ENCODE measurements at regions not wholly inside any gene's neighbourhood (a gene's known extent, or its start where the extent isn't known, plus 50 kb on each side); places are given as distances from the start of the nearest gene placed in this dataset.

DNA sequence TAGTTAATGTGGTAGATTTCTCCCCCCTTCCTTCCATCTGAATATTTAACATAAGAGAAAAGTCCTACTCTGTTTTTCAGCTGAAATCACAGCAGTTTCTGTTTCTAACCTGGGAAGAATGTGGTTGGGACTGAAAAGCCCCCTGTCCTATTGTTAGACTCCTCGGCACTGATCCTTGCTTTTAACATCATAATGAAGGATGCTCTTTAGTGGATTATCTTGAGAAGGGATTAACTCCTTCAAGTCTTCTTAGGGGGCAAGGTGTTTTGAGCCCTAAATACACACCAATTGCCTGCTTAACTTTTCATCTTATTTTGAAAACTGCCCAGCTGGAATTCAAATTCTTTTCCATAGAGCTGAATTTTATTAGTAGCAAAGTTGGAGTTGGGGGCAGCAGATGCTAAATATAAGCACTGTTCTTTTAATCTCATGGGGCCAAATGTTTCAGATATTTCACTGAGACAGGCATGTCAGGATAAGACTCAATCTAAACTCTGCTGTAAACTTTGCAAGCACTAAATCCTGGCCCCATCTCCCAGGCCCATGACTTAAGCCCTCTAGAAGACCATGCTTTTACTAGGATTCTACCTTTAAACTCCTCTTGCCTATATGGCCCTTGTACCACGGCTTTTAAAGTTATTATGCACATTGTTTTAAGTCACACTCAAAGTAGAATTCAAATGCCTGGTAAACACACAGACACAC, 243.2 kb upstream of the NR2F2 start:
- no peak for DNase-seq

GRCh38 chr15:96088650-96089049, 241.8 kb upstream of the NR2F2 start:
- DNase-seq = no peak

- no peak for DNase-seq
Observed at GRCh38 chr15:96089405-96090058, 241.0 kb upstream of the NR2F2 start.

- DNase-seq = no peak
Observed at GRCh38 chr15:96092186-96092585, 238.3 kb upstream of the NR2F2 start.

GRCh38 chr15:96093063-96093462, 237.4 kb upstream of the NR2F2 start:
- DNase-seq = no peak

DNA sequence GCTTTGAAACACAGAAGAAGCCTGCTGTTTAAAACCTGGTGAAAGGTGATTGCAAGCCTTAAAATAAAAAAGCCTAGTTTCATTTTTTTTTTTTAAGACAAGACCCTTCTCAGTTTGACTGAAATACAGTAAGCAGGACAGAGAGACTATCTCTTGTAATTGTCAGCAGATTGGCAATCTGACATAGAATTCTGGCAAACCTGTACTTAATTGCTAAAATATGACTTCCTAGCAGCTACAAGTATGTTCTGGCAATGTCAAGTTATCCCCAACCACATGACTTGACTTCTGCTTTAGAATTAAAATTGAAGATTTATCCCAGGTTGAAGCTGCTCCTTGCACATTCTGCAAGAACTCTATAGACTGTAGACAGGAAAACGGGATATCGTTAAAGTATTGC, 232.8 kb upstream of the NR2F2 start:
- no peak for DNase-seq

DNA sequence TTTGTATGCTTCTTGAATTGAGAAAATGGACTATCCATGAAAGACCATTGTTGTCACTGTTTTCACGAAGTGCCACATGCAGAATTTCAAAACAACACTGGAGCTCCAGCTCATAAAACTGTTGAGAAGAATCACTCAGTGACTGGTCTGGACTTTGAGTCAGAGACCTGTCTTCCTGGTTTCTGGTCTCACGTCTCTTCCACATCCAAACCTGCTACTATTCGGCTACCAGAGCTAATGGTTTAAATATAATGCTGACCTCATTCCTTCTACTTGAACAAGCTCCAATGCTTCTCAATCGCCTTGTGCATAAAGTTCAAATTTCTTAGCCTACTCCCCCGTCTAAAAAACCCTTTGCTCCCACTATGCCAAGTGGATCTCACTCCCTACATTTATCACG, 227.9 kb upstream of the NR2F2 start:
- no peak for DNase-seq

DNA sequence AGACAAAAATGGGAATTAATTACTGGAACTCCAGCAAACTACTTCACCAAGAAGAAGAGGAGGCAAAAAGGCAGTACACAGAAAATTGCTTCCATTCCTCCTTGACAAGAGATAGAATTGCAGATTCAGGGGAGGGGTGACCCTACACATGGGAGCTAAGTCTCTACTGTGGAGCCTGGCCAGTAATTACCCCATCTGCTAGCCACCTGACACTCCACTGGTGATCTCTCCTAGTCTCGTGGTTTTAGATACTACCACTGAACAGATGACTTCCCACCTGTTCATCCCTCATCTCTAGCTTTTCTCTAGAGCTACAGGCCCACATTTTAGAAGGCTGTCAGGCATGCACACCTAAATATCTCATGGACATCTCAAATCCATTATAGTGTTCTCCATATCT, 224.3 kb upstream of the NR2F2 start:
- DNase-seq = no peak

GRCh38 chr15:96106628-96107027, 223.9 kb upstream of the NR2F2 start:
- no peak for DNase-seq

DNA sequence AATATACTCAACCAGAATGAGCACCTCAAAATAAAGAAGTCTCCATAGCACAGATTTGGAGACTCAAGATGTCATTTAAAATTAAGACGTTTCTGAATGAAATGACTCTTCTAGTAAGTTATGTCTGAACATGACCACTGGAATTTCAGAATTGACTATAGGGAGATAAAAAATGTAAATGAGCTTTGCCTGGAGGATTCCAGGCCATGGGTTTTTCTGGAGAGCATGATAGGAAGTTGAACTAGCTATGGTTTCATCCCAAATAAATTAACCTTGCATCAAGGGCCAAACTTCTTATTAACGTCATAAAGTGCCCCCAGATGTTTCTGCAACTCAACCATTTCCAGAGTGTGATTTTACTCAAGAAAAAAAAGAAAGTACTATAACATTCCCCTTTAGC, 222.6 kb upstream of the NR2F2 start:
- DNase-seq = no peak

GRCh38 chr15:96108405-96108804, 222.1 kb upstream of the NR2F2 start:
- DNase-seq = no peak

- no peak for DNase-seq
Observed at GRCh38 chr15:96109820-96110219, 220.7 kb upstream of the NR2F2 start.

DNA sequence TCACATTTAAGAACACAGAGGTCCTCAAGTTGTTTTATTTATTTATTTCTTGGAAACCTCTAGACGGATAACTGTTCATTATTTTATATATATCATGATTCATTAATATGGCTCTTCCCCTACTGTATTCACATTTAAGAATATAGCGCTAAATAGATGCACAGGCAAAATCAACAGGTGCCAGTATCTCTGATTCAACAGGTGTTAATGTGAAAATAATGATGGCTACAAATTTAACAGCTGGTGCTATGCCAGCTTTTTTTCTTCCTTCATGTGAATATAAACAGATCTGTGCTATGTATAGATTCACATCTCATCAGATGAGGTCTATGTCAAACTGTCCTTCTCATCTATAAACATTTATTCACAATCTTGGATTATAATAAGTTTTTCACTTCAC, 218.5 kb upstream of the NR2F2 start:
- no peak for DNase-seq

GRCh38 chr15:96115642-96116041, 214.9 kb upstream of the NR2F2 start:
- DNase-seq = no peak

- DNase-seq = no peak
Observed at GRCh38 chr15:96117270-96117669, 213.2 kb upstream of the NR2F2 start.

DNA sequence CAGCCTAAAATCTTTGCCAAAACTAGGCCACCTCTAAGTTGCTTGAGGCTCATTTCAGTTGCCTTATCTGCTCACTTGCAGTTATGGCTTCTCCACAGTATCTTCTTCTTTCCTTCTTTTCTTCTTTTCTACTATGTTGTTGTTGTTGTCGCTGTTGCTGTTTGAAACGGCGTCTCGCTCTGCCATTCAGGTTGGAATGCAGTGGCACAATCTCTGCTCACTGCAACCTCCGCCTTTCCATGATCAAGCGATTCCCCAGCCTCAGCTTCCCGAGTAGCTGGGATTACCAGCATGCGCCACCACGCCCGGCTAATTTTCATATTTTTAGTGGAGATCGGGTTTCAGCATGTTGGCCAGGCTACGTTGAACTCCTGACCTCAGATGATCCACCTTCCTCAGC, 210.8 kb upstream of the NR2F2 start:
- no peak for DNase-seq

DNA sequence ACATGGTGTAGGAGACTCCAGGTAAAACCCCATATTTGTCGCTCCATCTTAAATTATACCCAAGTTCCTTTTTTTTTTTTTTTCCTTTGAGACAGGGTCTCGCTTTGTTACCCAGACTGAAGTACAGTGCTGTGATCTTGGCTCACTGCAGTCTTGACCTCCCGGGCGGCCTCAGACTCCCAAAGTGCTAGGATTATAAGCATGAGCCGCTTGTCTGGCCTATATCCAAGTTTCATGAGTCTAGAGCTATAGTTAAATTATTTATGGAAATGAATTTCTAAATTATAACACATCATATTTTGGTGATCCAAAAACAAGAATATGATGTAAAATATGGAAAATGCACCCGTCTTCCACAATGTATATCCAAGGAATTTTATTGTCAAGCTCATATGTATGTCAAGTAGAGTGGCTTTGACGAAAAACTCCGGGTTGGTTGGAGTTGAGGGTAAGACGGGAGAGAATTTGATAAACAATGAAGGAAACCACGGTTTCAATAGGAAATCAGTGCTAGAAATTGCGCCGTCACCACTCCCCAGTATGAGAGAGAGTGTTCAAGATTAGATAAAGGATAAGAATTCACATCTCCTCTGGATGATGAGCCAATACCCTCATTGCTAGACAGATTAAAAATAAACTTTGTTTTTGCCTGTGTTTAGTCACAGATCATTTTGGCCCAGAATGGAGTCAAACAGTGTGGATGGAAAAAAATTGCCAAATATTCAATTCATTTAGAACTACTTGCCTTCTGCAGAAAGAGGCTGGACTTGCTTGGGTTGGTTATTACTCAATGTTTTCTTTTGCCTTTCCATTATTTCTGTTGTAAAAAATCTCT, 209.2 kb upstream of the NR2F2 start:
- DNase-seq = no peak

- no peak for DNase-seq
Observed at GRCh38 chr15:96122077-96123027, 208.1 kb upstream of the NR2F2 start.

DNA sequence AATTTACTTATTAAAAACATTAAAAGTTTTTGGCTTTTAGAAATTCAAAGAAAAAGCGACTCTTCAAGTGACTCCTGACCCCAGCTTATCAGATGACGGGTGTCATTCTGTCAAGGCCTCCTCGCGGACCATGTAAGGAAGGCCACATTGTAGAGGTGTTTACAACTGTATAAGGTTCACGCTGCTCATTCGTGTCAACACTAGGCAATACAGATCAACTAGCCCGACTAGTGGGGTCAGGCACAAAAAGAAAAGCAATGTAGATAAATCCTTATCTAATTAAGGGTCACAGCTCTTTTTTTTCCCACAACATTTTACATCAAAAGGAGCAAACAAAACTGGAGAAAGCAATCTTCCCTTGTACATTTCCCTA, 207.5 kb upstream of the NR2F2 start:
- DNase-seq = no peak

- no peak for DNase-seq
Observed at GRCh38 chr15:96123630-96124187, 206.8 kb upstream of the NR2F2 start.

GRCh38 chr15:96124436-96124835, 206.1 kb upstream of the NR2F2 start:
- DNase-seq = no peak

- DNase-seq = no peak
Observed at GRCh38 chr15:96125721-96126415, 204.6 kb upstream of the NR2F2 start.
